NCI-H1436 treated with DMSO at 0.1 percent for 48 hours (cell line): ENCODE measurements at regions not wholly inside any gene's neighbourhood (a gene's known extent, or its start where the extent isn't known, plus 50 kb on each side); places are given as distances from the start of the nearest gene placed in this dataset.
"Not testable (repeated sequence)": the region's sequence is repeated elsewhere in the genome, so short reads cannot be mapped to it uniquely, and the experiment has no call there.

ENCODE experiments used
- DNase-seq: peaks from one replicate; lab custom pipeline; 2025; lab: John Stamatoyannopoulos, UW

DNA sequence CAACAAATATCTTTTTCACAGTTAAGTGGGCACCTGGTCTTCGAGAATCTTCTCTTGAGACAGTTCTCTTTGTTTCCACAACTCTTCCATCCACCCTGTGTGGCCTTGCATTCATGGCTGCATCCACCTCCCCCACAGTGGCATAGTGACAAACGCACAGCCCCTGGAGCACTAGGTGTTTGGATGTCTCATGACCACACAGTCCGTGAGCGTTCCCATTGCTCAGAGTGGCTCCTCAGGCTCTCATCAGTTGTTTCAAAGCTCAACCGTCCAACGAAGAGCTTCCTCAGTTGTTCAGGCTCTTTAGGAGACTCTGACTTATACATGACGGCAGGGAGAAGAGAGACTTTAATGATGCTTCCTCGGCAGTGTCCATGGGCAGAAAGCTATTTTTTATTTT lies 191.6 kb downstream of the CDRT15L2 start:
- DNase-seq: no peak

GRCh38 chr17:20774472-20775135 lies 195.1 kb downstream of the CDRT15L2 start:
- DNase-seq: no peak

DNA sequence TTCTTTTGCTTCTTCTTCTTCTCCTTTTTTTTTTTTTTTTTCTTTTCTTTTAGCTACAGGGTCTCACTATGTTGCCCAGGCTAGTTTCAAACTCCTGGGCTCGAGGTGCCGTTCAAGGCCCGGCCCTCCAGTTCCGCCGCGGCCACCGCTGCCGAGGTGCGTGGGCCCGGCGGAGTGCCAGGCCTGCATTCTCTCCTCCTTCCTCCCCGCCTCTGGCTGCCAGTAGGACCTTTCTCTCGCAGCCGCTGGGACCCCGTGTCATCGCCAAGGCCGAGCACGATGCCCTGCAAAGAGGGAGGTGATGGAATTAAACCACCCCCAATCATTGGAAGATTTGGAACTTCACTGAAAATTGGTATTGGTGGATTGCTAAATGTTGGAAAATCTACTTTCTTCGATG lies 195.8 kb downstream of the CDRT15L2 start:
- DNase-seq: no peak

GRCh38 chr17:20779521-20779920 lies 200.0 kb downstream of the CDRT15L2 start:
- DNase-seq: no peak

DNA sequence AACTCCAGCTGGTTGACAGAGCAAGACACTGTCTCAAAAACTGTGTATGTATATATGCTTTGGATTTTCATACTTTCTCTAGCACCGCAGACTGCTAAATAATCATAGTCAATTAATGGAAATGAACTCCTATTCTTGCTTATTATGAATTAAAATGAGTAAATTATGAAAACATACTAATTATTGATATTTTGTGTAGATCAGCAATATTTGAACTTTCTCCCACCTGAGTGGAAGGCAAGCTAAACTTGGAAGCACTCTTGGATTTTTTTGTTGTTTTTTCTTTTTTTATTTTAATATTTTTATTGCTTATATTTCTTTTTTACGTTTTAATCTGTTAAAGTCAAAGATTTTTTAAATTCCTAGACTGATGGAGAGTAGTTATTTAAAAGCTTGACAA lies 201.7 kb downstream of the CDRT15L2 start:
- no peak for DNase-seq

GRCh38 chr17:20781869-20782268 lies 202.3 kb downstream of the CDRT15L2 start:
- not testable (repeated sequence) for DNase-seq

DNA sequence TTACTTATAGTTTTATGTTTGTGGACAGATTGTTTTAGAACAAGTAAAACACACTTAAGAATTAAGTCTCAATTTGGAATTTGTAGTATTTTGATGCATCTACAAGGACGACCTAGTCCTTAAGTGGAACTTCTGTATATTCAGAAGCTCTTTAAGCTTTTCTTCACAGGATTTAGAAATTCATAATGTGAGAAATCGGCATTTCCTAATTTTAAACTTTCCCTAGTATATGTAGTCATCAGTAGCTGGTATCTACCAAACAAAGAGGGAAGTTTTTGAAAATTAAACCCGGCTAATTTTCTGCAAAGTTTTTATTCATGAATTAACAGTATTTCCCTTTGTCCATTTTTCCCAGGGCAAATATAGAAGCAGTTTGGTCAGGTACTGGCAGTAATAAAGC lies 203.6 kb downstream of the CDRT15L2 start:
- no peak for DNase-seq

DNA sequence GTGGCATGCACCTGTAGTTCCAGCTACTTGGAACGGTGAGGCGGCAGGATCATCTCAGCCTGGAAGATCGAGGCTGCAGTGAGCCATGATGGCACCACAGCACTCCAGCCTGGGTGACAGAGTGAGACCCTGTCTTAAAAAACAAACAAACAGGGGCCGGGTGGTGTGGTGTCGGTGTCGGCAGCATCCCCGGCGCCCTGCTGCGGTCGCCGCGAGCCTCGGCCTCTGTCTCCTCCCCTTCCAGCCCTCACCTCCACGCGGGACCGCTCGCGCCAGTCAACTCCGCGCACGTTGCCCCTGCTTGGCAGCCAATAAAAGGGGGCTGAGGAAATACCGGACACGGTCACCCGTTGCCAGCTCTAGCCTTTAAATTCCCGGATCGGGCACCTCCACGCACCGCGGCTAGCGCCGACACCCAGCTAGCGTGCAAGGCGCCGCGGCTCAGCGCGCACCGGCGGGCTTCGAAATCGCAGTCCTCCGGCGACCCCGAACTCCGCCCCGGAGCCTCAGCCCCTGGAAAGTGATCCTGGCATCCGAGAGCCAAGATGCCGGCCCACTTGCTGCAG lies 204.7 kb downstream of the CDRT15L2 start:
- no peak for DNase-seq

DNA sequence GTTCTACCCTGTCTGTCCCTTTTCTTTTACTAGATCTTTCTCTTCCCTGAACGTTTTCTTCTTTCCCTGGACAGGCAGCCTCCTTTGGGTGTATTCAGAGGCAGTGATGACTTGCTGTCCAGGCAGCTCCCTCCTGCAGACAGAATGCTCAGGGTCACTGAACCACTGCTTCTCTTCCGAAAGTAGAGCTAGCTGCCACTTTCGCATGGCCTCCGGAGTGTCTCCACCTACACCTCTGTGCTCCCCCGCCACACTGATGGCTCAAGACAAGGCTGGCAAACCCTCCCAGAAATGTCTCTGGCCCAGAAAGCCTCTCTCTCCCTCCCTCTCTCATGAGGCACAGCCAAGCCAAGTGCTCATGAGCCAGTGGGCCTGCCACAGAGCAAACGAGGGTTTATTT lies 207.8 kb downstream of the CDRT15L2 start:
- DNase-seq: no peak

DNA sequence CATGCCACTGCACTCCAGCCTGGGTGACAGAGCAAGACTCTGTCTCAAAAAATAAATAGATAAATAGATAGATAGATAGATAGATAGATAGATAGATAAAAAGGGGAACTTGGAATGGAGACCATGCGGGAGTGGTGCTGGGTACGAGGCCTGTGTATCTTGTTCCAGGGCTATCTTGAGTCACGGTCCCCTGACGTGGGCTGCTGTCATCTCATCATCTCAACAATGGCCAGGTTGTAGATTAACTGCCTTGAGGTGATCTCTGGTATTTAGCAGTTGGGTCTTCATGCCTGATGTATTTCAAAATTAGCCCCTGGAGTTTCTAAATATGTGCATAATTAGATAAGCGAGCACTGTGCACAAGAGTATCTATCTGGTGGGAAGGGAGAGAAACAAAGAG lies 212.1 kb downstream of the CDRT15L2 start:
- no peak for DNase-seq

- not testable (repeated sequence) for DNase-seq
Measured at GRCh38 chr17:20794532-20794931, 215.0 kb downstream of the CDRT15L2 start.

- DNase-seq: no peak
Measured at GRCh38 chr17:20797292-20797691, 217.8 kb downstream of the CDRT15L2 start.

- no peak for DNase-seq
Measured at GRCh38 chr17:20800146-20800545, 220.6 kb downstream of the CDRT15L2 start.

DNA sequence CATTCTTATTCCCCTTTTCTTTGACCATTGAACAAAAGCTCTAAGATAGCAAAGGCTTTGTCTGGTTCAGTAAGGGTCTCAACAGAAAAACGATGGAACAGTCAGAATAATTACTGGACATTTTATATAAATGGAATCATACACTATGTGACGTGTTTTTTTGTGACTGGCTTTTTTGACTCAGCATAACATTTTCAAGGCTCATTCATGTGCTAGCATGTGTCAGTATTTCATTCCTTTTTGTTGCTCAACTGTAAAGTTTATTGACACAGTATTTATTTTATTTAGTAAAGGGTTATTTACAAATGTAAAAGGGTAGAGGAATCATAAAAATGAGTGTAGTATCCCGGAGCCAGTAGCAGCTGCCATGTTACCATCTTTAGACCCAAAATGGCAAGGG lies 226.2 kb downstream of the CDRT15L2 start:
- no peak for DNase-seq

DNA sequence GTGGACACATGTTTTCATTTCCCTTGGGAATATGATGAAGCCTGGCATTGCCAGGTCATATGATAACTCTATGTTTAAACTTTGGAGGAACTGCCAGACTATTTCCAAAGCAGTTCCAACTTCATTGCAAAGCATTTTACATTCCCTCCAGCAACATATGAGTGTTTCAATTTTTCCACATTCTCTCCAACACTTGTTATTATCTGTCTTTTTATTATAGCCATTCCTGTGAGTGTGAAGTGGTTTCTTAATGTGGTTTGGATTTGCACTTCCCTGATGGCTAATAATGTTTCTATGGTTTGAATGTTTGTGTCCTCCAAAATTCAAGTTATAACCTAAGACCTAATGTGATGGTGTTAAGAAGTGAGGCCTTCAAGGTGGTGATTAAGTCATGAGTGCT lies 228.0 kb downstream of the CDRT15L2 start:
- DNase-seq: not testable (repeated sequence)

GRCh38 chr17:20815410-20815809 lies 227.4 kb downstream of the USP22 start:
- DNase-seq: not testable (repeated sequence)

DNA sequence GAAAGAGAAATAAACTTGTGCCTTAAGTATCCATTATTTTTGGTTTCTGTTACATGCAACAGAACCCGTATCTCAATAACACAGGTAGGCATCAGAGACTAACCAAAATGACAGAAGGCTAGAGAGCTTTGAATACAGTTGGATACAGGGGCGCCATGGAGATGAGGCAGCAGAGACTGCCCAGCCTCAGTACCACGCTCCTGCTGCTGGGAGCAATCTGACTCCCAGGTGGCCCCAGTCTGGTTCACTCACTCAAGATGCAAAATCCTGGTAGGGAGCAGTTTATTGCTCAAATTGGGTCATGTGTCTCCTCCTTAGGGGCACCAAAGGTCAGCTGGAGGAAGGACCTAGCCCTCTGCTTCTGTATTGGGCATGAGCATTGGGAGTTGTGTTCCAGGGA lies 218.9 kb downstream of the USP22 start:
- DNase-seq: no peak

DNA sequence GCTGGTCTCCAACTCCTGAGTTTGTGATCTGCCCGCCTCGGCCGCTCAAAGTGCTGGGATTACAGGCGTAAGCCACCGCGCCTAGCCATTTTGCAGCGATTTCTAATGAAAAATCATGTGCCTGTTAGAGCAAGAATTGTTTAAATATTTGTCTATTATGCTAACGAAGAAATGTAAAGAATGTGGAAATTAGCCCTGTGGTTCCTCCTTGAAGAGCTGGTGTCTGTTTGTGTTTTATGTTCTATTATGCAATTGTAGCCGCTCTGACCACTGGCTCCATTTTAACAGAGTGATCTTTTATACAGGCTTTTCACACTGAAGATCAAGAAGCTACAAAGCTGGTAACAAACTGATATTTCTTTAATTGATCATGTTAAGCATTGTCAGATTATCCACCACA lies 217.3 kb downstream of the USP22 start:
- DNase-seq: no peak

- DNase-seq: not testable (repeated sequence)
Measured at GRCh38 chr17:20840453-20840852, 202.4 kb downstream of the USP22 start.

DNA sequence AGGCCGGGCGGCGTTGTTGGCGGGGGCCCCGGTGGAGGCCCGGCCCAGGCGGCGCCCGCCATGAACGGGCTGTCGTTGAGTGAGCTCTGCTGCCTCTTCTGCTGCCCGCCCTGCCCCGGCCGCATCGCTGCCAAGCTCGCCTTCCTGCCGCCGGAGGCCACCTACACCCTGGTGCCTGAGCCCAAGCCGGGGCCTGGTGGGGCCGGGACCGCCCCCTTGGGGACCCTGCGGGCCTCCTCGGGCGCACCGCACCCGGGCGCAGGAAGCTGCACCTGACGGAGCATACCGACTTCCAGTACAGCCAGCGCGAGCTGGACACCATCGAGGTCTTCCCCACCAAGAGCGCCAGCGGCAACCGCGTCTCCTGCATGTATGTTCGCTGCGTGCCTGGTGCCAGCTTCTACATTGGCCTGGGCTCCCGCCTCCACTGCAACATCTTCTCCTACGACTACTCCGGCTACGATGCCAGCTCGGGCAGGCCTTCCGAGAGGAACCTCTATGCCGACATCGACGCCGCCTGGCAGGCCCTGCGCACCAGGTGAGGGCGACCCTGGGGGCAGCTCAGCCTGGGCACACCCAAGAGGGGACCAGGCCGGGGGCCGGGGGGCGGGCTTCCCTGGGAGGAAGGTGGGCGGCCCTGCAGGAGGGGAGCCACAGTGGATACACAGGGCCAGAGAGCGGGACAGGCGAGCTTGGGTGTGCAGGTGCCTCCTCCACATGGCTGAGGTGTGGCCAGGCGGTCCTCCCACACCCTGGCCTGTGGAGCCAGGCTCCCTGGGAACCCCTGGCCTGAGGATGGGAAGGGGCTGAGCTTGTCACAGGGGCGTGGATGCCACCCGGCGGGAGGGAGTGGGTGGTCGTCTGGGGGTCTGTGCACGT lies 201.6 kb downstream of the USP22 start:
- DNase-seq: not testable (repeated sequence)

- not testable (repeated sequence) for DNase-seq
Measured at GRCh38 chr17:20842012-20842411, 200.8 kb downstream of the USP22 start.

DNA sequence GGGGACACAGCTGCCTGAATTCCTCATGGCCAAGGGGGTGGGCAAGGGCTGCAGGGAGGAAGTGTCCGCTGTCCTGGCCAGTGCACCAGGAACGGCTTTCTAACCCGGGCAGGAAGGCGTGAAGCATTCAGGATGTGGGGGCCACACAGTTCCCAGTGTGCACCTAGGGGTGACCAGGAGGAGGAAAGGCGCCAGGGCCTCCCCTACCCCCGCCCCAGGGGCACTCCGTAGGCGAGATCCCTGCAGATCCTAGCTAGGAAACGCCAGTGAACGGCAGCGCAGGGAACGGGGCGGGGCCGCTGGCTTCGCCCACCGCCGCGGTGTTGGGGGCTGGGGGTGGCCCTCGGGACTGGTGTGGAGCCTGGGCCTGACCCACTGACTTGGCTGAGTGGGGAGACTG lies 199.6 kb downstream of the USP22 start:
- not testable (repeated sequence) for DNase-seq
